ENCODE measurements at regions not wholly inside any gene's neighbourhood (a gene's known extent, or its start where the extent isn't known, plus 50 kb on each side); places are given as distances from the start of the nearest gene placed in this dataset.
"Not testable (repeated sequence)": the region's sequence is repeated elsewhere in the genome, so short reads cannot be mapped to it uniquely, and the experiment has no call there.

DNA sequence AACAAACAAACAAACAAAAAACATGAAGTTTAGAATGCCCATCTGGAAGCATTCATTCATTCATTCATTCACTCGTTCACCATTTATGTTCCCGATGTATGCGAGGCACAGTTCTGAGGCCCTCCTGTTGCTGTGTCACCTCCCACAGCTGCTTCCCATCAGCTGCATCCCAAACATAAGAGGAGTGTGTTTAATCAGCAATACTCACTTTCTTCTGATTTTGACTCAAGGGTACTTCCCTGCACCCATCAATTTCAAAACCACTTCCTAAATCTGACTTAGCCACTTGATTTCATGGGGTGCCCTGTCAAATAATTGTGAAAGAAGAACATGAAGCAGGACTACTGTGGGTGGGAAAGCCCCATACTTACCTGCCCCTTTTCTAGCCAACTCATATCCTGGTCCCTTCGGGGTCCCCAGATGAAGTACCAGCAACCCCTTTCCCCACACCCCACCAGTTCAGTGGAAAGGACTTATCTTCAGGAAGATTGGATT lies 128.0 kb upstream of the IL12B start:
- DNase-seq = no peak

DNA sequence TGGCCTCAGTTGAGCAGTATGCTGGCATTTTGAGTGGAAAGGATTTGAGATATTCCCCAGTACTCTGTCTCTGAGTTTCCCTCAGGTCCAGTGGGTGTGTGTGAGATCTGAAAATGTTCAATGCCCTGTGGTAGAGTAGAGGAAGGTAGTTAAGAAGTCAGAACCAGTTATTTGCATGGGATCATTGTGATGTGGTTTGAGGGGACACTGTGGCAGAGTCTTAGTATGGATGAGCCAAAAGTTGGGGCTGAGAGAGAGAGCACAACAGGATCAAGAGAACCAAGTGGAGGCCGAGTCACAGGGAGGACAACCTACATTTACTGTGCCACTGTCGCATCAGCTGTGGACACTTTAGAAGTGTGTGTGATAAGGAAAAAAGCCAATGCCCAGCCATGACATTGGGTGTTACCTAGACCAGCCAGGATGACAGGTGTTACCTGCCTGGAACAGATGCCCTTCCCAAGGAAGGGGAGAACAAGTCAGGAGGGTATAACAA lies 128.9 kb upstream of the IL12B start:
- no peak for DNase-seq

DNA sequence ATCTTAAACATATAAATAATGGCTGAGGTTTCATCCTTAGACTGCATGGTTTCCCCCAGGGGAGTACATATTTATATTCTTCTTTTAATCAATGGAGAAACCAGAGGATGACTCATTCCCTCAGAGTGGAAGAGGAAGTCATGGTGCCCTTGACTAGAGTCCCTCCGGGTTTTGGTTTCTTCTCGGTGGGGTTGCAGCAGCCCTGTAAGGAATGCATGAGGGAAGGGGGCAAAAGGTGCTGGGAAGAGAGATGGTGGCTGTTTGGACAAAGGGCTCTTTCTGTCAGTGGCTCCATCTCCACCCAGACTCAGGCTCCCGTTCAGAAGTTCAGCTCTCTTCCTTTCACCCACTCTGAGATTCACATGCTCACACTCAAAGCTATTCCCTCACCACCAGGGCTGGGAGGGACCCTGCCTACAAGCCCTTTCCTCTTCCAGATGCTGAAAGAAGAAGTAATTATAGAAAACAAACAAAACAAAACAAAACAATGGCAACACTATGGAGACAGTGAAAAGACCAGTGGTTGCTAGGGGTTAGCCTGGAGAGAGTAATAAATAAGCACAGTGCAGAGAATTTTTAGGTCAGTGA lies 129.8 kb upstream of the IL12B start:
- no peak for DNase-seq

DNA sequence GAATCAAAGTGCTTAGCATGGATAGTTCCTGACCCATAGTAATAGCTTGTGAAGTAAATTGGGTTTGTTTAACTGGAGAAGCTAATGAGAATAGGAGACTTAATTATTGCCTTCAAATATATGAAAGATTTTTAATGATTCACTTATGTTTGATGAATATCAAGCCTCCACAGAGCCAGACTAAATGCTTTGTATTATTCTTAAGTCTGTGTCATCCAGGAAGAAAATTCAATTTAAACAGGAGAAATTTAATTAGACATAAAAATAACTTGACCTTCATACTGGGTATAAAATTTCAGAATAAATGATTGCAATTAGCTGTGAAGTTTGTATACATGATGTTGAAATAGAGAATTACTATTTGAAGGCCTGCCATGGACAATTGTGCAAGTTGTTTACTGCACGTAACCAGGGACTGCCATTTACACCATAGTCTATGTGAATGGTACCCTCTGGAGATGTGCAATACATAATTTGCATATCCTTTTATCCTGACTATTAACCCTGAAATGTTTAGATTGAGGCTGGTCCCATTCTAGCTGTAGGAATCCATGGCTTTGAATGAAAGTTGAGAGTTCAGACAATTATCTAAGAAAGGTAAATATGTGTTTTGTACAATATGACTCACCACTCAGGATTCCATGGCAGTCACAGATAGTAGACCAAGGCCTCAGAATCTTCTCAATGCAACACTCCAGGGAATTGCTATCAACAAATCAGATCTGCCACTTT lies 133.5 kb upstream of the IL12B start:
- no peak for DNase-seq

DNA sequence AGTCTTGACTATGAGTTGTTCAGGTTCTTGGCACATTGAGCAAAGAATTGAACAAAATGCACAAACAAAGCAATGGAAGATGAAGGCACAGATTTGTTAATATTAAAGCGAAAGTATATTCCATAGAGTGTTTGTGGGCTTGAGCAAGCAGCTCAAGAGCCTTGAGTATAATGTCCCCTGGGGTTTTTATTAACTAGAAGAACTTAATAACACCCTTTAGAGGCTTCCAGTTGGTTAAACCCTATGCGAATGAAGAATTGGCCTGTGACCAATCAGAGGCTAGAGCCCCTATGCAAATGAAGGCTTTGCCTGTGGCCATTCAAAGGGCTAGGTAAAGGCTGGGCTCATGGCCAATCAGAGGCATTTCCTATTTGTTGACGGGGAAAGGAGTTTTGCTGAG lies 135.3 kb upstream of the IL12B start:
- DNase-seq = no peak

DNA sequence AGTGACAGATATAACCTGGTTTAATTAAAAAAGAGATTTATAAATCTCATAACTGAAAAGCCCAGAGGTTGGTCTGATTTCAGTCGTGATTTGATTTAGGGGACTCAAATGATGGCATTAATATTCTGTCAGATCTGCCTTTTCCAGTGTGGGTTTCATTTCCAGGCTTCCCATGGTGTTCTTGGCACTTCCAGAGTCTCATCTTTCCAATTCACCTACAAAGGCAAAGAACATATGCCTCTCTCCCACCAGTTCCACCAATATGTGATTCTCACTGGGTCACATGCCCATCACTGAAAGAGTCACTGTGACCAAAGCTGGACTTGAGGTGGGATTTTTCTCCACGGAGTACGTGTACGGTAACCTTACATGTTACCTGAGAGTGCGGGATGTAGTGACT lies 137.4 kb upstream of the IL12B start:
- no peak for DNase-seq

DNA sequence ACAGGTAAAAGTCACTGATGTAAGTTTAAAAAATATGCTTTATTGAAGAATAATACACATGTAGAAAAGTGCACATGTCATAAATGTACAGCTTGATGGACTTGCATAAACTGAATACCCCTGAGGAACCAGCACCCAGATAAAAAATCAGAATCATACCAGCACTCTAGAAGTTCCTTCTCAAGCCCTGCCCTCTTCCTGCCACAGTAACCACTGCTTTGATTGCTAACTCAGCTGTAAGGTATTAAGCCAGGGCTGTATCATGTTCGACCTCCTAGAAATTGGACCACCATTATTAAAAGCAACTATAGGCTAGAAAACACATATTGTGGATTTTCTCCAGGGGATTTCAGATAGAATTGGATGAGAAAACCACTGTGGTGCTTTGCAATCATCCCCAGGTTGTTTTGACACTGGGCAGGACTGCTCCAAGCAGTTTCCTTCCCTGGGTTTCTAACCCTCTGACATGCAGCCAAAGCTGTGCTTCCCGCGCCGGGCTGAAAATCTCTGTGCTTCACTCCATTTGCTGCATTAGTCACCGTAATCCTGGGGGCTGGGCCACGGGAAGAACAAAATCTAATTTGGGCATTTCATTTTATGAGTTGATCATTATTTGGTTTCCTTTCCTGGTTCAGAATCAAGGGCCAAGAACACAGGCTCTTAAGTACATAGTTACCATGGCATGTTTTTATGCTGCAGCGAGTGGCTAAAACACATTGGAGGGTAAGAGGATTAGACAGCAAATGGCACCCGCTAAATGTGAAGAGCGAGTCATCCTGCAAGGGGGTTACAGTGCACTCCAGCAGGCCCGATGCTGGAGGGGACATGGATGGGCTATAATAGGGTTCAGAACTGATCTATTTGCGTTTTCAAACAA lies 139.4 kb upstream of the IL12B start:
- DNase-seq = no peak

DNA sequence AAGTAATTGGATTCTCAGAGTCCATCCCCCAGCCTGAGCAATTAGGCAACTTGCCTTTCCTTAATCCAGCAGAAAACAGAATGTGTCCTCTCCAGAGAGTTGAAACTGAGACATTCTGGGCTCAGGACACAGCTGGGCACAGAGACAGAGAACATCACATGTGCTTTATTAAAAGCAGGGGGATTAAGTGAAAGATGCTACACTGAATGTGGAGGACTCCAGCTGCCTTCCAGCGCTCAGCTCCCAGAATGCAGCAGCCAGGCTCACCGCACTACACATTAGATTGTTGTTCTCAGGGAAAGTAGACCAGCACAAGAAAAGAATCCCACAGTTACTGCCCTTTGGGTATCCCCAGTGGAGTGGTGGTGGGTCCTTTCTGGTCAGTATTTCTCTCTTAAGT lies 141.6 kb upstream of the IL12B start:
- no peak for DNase-seq

DNA sequence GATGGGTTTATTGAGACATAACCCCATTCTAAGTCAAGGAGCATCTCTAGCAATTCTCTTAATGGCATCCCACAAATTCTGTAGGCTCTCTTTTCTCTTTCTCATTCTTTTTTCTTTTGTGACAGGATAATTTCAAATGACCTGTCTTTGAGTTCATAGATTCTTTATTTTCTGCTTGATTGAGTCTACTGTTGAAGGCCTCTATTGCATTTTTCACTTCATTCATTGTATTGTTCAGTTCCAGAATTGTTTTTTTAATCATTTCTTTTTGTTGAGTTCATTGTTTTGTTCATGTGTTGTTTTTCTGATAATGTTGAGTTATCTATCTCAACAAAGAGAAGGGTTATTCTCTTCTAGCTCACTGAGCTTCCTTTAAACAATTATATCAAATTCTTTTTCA lies 144.7 kb upstream of the IL12B start:
- no peak for DNase-seq

DNA sequence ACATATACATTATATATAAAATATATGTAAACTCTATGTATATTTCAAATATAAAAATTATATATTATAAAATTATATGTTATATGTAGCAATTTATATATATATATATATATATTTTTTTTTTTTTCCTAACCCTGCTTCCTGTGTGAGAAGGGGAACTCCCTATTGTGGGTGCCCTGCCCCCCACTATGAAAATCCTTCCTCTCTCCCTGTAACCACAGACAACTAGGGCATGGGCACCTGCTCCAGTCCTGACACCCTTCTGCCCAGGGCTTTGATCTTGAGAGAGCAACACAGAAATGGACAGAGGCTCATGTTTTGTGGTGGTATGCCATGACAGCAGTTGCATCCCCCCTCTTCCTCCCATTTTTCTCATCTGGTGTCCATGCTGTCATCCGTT lies 148.7 kb upstream of the IL12B start:
- no peak for DNase-seq

DNA sequence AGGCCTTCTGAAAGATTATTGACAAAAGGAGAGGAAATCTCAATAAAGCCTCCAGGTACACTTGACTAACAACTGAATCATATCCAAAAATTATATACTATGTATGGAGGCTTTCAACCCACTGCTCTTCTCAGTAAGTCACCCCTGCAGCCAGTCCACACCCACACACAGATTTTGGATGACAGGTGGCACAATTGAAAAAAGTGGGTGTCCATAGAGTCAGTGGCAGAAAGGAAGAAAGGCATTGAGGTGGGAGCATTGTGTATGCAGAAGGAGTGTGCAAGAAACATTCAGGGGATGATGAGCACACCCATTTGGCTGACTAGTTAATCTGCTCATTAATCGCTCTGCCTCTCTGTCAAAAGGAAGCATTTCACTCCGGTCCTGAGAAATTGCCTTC lies 150.6 kb upstream of the IL12B start:
- no peak for DNase-seq

DNA sequence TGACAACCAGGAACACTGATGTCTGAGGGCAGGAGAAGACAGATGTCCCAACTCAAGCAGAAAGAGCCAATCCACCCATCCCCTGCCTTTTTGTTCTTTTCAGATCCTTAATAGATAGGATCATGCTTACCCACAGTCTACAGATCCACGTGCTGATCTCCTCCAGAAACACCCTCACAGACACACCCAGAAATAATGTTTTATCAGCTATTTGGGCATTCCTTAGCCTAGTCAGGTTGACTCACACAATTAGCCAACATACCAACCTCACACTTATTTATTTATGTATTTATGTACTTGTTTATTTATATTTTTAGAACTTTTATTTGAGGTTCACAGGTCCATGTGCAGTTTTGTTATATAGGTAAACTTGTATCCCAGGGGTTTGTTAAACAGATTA lies 151.5 kb upstream of the IL12B start:
- DNase-seq = no peak

DNA sequence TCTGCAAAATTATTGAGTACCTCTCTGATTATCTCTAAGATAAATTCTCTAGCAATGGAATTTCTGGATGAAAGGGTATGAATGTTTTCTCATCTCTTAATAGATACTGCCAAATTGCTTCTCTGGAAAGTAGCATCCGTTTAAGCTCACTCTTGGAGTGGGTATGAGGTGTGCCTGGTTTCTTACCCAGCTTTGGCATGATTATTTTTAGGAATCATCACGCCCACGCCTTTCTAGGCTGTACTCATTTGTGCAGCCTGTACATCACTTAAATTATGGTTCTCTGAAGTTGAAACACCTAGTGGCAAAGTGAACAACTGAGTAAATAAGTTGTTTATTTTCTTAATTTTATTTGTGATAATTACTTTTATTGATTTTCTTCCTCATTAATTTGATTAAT lies 156.5 kb upstream of the IL12B start:
- no peak for DNase-seq

DNA sequence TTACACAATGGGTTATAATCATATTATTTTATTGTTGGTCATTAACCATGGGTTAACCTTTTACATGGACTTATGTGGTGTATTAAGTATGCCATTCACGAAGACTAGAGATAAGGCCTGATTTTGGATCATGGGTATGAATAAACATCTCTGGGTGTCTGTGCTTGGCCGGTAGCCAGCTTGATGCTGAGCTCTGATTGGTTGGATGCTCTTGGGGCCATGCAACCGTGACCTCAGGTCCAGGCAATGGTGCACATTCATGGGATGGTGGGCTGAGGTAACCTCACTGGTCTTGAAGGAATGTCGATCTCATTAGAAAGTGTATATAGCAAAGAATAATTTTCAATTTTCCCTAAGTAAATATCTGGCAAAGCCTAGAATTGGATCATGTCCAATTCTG lies 158.2 kb upstream of the IL12B start:
- DNase-seq = no peak

DNA sequence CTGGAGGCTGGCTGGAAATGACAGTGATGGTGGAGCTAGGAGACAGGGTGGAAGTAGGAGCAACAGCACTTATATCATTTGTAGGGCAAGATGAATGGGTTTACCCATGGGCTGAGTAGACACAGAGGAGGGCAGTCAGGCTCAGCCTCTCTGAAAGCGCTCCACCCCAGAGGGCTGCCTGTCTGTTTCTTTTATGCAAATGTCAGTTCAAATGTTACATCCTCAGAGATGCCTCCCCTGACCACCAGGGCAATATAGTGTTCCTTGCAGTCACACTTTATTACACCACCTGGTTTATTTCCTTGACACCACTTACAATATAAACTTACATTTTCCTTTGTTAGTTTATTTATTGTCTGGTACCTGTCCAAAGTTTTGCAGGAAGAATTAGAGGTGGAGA lies 159.5 kb upstream of the IL12B start:
- no peak for DNase-seq

DNA sequence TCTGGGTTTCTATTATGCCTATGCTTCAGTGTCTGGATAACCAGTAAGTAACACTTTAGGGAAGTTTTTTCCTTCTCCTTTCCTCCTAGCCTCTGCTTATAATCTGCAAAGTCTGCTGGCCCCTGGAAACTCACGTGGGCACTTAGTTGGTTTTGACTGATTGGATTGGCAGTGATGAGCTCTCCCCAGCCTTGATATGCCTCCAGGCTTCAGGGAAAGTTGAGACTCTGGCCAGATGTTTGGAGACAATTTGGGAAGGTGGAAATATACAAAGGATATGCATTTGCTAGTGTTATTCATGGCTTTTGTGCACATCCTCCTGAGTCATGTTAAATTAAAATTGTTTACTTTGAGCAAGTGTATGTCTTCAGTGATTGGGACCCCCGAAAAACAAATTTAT lies 160.2 kb upstream of the IL12B start:
- DNase-seq = no peak

DNA sequence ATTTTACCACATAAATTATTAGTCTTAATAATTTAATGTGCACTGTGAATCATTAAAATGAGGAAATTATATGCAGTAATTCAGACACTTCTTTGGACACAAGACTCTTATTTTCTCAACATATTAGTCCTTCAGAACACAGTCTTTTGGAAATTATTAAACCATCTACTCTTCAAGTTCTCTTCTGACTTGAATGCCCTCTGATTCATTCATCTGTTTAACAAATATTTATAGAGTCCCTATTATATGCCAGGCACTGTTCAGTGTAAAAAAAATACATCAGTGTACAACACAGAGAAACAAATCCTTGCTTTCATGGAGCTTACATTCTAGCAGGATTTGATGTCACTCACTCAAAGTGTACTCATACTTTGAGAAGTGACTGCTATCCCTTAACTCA lies 163.4 kb upstream of the IL12B start:
- no peak for DNase-seq

DNA sequence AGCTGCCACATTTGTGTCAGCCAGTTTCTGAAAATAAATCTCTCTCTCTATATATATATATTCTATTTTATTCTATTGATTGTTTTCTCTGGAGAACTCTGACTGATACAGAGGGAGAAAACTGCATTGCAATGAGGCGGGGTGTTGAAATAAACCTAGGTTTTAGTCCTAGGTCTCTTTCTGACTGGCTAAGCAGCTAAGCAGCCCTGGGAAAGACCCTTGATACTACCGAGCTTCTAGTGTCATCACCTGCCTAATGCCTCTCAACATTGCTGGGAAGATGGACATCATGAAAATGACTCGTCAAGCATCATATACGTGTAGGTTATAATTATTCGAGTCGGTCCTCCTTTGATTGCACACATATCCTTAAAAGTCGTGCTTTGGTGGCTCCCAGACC lies 166.5 kb upstream of the IL12B start:
- DNase-seq = no peak

DNA sequence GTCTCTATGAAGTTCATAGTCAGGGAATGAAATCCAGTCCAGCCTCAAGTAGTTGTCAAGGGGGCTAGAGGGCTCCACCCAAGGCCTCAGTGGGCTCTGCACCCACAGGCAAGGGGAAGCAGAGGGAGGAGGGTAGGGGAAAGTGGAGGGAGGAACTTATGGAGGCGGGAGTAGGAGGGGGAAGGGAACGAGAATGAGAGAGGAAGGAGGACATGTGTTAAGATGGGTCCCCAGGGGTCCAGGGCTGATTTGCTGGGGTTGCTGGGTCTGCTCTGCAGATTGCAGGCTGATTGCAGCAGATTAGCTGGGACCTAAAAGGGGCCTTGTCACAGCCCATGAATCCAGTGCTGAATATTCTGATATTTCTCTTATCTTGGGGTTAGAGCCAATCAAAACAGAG lies 166.9 kb upstream of the IL12B start:
- no peak for DNase-seq

DNA sequence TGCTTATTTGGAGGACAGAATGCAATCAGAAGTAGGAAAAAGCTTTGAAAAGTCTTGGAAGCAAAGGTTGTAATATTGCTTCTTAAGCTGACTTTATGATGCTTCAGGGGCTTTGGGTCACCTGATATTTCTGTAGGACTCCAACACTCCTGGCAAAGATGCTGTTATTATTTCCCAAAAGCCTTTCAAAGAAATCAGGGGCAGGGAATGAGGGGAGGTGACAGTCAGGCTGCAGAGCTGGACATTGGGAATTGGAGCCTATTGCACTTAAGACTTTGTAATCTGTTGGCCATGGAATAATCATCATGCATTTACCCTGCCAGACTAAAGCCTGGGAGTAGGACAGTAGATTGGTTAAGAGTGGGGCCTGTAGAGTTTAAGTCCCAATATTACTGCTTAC lies 168.3 kb upstream of the IL12B start:
- no peak for DNase-seq

DNA sequence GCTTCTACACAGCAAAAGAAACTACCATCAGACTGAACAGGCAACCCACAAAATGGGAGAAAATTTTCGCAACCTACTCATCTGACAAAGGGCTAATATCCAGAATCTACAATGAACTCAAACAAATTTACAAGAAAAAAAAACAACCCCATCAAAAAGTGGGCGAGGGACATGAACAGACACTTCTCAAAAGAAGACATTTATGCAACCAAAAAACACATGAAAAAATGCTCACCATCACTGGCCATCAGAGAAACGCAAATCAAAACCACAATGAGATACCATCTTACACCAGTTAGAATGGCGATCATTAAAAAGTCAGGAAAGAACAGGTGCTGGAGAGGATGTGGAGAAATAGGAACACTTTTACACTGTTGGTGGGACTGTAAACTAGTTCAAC lies 171.8 kb upstream of the IL12B start:
- DNase-seq = not testable (repeated sequence)

DNA sequence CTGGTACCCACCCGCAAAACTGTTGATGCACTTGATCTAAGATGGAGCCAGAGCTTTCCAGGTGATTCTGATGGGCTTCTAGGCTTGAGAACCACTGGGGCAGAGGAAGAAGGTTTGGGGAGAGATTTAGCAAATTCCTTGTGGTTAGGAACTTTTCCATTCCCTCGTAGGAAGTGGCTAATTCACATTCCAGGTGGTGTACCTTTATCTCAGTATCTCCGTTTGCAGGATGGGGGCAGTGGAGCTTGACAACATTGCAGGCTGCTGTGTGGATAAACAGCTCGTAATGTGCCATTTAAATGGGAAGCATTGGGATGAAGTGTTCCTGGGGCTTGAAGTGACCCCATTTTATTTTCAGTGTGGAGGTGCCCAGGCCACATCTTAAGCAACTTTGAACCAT lies 172.9 kb upstream of the IL12B start:
- no peak for DNase-seq

DNA sequence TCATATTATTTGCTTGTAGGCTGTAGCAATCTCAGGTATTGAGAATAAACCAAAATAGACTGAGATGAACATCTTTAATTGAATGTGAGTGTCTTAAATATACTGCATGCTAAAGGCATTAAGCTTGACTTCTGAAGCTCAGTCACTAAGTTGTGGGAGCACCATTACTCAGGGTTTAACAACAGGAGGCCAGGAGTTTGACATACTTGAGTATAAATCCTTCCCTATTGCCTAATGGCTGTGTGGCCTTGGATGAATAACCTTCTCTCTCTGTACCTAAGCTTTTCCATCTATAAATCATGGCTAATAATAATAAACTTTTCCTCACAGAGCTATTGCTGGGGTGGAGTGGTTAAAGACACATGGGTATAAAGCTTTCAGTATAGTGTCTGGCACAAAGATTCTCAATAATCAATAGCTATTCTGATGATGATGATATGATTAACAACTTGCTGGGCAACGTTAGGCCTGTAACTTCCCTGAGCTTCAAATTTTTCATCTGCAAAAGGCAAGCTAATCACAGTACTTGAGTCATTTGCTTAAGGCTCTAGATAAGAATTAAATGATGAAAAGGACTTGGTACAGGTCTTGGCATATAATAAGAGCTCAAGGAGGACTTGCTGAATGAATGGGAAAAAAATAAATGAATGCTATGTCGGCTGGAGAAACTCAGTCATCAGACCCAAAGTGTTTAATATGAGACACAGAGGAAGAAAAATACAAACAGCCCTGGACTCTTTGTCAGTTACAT lies 174.0 kb upstream of the IL12B start:
- no peak for DNase-seq
